ENCODE measurements at regions not wholly inside any gene's neighbourhood (a gene's known extent, or its start where the extent isn't known, plus 50 kb on each side); places are given as distances from the start of the nearest gene placed in this dataset.
"Not testable (repeated sequence)": the region's sequence is repeated elsewhere in the genome, so short reads cannot be mapped to it uniquely, and the experiment has no call there.

- DNase-seq (ENCODE audit: low read depth), result peak; percentile 45
- H3K4me3 ChIP-seq (ENCODE audit: low read length), result peak overlapping the region; percentile 63
- TF ChIP-seq CTCF (conservative IDR thresholded peaks at IDR 0.05; ENCODE audit: low read length), result peak; percentile 91
Observed at GRCh38 chr18:961644-962355, 57.1 kb downstream of the ADCYAP1 start.

GRCh38 chr18:963276-963675, 58.6 kb downstream of the ADCYAP1 start:
- DNase-seq (ENCODE audit: low read depth), result no peak
- H3K4me3 ChIP-seq (ENCODE audit: low read length), result no peak overlapping the region
- TF ChIP-seq CTCF (conservative IDR thresholded peaks at IDR 0.05; ENCODE audit: low read length), result no peak

DNA sequence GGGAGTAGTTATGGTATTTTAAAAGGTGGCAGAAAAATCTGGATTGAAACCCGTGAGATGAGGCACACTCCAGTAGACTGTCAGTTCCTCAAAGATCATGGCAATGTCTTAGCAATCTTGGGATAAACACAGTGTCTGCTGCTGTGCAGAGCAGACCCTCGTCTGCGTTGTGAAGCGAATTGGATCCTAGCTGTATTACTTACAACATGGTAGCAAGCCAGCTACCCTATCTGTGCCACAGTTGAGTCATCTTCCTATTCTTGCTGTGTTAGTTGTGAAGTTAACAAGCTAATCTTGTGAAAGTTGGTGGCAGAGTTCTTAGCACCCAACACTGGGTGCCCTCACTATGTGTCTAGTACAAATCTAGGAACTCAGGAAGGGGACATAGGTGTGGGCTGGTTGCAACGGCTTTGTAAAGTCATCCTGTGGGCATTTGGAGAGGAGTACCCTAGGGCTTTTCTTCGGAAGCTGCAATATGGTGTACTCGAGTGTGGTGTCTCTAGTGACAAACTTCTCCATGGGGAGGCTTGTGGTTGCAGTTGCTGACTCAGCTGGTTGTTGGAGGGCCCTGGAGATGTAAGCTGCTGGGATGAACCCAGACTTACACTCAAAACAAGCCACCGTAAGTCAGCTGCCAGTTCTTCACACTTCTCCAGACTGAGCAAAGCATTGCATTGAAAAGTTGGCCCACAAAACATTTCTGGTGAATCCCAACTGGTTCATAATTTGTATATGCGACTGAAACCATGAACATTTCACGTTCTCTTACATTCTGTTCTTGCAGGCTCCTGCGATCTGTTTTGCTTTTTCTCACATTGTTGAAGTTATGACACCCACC, 61.5 kb downstream of the ADCYAP1 start:
- DNase-seq (ENCODE audit: low read depth), result no peak
- no peak for TF ChIP-seq CTCF (conservative IDR thresholded peaks at IDR 0.05; ENCODE audit: low read length)
- no peak overlapping the region for H3K4me3 ChIP-seq (ENCODE audit: low read length)

GRCh38 chr18:966759-967576, 62.3 kb downstream of the ADCYAP1 start:
- no peak for DNase-seq (ENCODE audit: low read depth)
- TF ChIP-seq CTCF (conservative IDR thresholded peaks at IDR 0.05; ENCODE audit: low read length), result no peak

DNA sequence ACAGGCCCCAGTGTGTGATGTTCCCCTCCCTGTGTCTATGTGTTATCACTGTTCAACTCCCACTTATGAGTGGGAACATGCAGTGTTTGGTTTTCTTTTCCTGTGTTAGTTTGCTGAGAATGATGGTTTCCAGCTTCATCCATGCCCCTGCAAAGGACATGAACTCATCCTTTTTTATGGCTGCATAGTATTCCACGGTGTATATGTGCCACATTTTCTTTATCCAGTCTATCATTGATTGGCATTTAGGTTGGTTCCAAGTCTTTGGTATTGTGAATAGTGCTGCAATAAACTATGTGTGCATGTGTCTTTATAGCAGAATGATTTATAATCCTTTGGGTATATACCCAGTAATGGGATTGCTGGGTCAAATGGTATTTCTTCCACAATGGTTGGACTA, 64.2 kb downstream of the ADCYAP1 start:
- not testable (repeated sequence) for H3K4me3 ChIP-seq (ENCODE audit: low read length); DNase-seq (ENCODE audit: low read depth)

More at GRCh38 chr18:966759-967576, 62.3 kb downstream of the ADCYAP1 start:
- H3K4me3 ChIP-seq (ENCODE audit: low read length), result no peak overlapping the region

- H3K4me3 ChIP-seq (ENCODE audit: low read length); DNase-seq (ENCODE audit: low read depth): not testable (repeated sequence)
Observed at GRCh38 chr18:969311-969710, 64.6 kb downstream of the ADCYAP1 start.

DNA sequence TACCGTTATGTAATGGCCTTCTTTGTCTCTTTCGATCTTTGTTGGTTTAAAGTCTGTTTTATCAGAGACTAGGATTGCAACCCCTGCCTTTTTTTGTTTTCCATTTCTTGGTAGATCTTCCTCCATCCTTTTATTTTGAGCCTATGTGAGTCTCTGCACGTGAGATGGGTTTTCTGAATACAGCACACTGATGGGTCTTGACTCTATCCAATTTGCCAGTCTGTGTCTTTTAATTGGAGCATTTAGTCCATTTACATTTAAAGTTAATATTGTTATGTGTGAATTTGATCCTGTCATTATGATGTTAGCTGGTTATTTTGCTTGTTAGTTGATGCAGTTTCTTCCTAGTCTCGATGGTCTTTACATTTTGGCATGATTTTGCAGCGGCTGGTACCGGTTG, 69.9 kb downstream of the ADCYAP1 start:
- not testable (repeated sequence) for H3K4me3 ChIP-seq (ENCODE audit: low read length); DNase-seq (ENCODE audit: low read depth)

DNA sequence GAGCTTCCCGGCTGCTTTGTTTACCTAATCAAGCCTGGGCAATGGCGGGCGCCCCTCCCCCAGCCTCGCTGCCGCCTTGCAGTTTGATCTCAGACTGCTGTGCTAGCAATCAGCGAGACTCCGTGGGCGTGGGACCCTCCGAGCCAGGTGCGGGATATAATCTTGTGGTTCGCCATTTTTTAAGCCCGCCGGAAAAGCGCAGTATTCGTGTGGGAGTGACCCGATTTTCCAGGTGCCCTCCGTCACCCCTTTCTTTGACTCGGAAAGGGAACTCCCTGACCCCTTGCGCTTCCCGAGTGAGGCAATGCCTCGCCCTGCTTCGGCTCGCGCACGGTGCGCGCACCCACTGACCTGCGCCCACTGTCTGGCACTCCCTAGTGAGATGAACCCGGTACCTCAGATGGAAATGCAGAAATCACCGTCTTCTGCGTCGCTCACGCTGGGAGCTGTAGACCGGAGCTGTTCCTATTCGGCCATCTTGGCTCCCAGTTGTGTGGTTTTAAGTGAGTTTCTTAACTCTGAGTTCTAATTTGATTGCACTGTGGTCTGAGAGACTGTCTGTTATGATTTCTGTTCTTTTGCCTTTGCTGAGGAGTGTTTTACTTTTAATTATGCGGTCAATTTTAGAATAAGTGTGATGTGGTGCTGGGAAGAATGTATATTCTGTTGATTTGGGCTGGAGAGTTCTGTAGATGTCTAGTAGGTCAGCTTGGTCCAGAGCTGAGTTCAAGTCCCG, 71.9 kb downstream of the ADCYAP1 start:
- not testable (repeated sequence) for DNase-seq (ENCODE audit: low read depth); H3K4me3 ChIP-seq (ENCODE audit: low read length)

DNA sequence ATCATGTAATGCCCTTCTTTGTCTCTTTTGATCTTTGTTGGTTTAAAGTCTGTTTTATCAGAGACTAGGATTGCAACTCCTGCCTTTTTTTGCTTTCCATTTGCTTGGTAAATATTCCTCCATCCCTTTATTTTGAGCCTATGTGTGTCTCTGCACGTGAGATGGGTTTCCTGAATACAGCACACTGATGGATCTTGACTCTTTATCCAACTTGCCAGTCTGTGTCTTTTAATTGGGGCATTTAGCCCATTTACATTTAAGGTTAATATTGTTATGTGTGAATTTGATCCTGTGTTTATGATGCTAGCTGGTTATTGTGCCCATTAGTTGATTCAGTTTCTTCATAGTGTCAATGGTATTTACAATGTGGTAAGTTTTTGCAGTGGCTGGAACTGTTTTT, 72.7 kb downstream of the ADCYAP1 start:
- DNase-seq (ENCODE audit: low read depth); H3K4me3 ChIP-seq (ENCODE audit: low read length): not testable (repeated sequence)

- not testable (repeated sequence) for H3K4me3 ChIP-seq (ENCODE audit: low read length); DNase-seq (ENCODE audit: low read depth)
Observed at GRCh38 chr18:977732-978131, 73.1 kb downstream of the ADCYAP1 start.

Data from AG10803 (cell line).